HG03469 (cell line): ENCODE measurements at regions not wholly inside any gene's neighbourhood (a gene's known extent, or its start where the extent isn't known, plus 50 kb on each side); places are given as distances from the start of the nearest gene placed in this dataset.
"Not testable (repeated sequence)": the region's sequence is repeated elsewhere in the genome, so short reads cannot be mapped to it uniquely, and the experiment has no call there.

Experiments used
- ATAC-seq: cut with Tn5 transposase; IDR thresholded peaks from one replicate; pipeline ENCODE4 v1.9.1; 2021; ENCODE audit warnings: mild to moderate bottlenecking, moderate library complexity, moderate number of reproducible peaks; ENCODE audit not compliant: unreplicated experiment

DNA sequence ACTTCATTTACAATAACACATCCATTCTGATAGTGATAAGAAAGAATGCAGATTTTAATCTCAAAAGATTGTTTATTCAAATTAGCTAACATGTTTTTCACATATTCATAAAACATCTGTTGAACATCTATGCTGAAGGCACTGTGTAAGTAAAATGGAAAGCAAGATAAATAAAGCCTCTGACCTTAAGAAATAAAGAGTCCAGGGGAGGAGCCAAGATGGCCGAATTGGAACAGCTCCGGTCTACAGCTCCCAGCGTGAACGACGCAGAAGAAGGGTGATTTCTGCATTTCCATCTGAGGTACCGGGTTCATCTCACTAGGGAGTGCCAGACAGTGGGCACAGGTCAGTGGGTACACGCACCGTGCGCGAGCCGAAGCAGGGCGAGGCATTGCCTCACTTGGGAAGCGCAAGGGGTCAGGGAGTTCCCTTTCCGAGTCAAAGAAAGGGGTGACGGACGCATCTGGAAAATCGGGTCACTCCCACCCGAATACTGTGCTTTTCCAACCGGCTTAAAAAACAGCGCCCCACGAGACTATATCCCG is 336.5 kb downstream of the CETN3 start:
- ATAC-seq = not testable (repeated sequence)

DNA sequence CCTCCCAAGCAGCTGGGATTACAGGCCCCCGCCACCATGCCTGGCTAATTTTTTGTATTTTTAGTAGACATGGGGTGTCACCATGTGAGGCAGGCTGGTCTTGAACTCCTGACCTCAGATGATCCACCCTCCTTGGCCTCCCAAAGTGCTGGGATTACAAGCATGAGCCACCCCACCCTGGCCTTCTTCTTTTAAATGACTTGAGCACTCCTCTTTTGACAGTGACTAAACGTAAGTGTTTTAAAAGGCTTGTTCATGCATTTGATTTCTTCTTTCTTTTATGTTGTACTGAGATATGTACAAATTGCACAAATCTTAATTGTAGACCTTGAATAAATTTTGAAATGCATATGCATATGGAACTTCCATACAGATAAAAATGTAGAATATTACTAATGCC is 337.9 kb downstream of the CETN3 start:
- ATAC-seq = no peak

DNA sequence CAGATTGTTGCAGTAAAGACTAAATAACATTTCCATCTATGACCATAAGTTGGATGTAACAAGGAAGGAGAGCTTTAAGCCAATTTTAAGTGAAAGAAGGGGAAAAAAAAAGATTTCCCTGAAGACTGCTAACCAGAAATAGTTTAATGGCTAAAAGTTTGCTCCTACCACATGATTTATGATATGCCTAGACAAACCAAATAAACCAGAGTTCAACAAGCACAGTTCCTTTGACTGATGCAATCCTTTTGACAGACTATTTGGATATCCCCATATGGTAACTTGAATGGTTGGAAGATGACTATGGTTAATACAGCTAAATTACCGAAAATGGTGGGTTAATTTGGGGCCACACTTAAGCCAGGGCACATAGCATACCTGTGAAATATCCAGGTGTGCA is 338.5 kb downstream of the CETN3 start:
- no peak for ATAC-seq

DNA sequence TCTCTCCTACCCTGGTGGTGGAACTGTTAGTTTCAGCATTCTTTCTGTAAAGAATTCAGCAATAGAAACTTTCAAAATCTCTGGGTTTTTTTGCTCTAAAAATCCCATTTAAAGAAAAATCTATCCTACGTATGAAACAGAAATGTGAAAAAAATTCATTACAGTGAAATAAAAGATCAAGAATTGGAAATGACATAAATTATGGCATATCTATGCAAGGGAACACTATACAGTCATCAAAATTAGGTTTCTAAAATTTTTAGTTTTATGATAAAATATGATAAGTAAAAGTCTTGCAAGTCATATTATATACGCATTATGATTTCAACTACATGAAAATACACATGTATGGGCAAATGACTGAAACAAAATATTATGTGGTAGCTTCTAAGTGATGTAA is 342.6 kb downstream of the CETN3 start:
- no peak for ATAC-seq

DNA sequence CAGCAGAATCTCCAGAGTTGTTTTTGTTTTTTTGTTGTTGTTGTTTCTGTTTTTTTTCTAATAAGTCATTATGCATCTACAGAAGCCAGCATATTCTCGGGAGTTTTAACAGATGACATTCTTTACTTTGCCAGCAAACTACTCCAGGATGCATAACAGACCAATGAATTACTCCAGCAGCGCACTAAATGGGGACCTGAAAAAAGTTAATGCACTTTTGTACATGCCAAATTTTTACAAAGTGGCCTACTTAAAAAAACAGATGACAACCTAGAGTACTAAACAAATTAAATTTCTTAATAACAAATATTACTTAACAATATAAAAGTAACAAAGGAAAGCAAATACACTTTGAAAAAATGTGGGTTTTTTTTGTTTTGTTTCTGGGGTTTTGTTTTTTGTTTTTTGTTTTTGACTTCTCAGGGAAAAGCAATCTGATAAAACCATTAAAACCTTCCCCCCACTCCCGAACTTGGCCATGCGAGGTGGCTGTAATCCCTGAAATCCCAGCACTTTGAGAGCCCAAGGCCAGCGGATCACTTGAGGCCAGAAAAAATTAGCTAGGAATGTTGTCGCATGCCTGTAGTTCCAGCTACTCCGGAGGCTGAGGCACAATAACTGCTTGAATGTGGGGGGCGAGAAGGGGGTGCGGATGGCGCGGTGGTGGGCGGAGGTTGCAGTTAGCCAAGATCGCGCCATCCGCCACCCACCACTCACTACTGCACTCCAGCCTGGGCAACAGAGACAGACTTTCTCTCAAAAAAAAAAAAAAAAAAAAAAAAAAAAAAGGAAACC is 352.4 kb downstream of the CETN3 start:
- ATAC-seq = no peak

DNA sequence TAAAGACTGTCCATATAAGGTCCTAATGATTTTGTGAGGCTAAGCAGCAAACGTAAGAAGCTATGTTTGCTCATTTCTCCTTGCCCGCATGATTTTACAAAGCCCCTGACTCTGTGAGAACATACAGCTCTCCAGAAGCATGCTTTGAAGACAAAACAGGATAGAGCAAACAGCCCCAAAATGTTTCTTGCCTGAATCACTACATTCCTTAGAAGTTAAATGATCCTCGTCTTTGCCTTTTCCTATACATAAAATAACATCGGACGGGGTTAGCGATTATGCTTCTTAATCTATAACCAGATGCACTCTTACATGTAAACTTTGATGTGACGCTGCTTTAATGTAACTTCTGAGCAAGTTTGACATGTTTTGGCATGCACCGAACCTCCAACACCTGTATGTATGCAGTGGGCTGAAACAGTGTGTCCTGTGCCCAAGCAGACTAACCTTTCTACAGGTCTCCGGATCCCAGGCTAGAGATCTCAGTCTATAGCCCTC is 353.7 kb downstream of the CETN3 start:
- ATAC-seq = no peak

DNA sequence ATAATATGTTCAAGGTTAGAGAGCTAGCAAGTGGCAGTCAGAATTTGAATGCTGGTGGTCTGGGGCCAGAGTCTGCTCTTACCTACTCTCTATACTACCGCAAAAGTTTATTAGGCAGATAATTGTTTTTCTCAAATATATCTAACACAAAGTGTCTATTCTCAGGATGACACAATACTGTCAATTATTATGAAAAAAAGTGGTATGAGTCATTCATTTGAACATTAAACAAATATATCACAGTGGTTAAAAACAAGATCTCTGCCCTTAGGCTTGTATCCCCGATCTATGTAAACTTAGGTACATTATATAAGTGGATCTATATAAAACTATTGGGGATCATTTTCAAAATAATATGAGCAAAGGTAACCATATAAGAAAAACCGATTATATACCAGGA is 354.9 kb downstream of the CETN3 start:
- no peak for ATAC-seq

DNA sequence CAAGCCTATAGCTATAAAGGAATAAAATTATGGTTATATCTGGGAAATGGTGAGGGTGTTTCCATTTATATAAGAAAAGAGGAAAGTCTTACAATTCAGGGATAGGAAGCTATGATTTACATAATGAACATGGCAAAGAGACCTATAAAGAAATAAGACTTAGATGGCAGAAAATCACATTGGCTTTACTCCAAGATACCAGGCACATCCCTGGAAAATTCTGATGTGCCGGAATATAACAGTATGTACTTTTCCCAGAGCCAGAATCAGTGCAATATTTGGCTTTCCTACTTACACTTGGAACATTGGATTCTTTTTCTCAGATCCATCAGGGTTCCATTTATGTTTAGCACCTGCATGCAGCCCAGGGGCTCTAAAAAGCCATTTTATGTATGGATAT is 357.8 kb downstream of the CETN3 start:
- no peak for ATAC-seq

DNA sequence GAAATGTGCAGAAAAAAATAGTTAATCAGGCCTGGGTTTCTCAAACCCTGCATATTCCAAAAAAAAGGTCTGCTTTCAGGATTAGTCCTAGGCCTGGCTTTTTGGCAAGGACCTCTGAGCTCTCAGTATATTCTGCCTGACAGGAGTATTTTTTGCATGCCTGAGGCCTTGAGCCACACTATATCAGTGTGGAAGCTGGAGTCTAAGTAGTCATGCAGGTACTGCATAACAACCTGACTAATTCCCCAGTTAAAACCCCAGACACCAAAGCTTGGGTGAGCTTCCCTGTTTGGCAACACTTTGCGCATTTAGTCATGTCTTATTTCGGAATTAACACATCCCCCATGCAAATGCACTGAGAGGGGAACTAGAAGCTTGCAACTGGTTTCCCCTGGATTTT is 359.5 kb downstream of the CETN3 start:
- ATAC-seq = no peak

DNA sequence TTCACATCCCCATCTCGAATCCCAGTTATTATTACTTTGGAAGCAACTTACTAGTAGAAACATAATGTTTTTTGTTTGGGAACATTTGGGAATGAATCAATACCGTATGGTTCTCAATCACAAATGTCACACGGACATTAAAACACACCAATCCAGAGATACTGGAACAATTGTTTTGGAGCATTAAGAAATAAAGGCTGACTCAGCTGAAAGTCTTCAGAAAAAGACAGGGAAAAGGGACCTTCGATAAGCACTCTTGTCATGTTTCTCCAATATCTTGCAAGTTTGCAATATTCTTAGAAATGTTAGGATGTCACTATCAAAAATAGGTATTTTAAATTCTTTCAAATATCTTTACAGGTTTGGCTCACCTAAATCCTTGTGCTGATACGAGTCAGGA is 362.4 kb downstream of the CETN3 start:
- ATAC-seq = no peak

DNA sequence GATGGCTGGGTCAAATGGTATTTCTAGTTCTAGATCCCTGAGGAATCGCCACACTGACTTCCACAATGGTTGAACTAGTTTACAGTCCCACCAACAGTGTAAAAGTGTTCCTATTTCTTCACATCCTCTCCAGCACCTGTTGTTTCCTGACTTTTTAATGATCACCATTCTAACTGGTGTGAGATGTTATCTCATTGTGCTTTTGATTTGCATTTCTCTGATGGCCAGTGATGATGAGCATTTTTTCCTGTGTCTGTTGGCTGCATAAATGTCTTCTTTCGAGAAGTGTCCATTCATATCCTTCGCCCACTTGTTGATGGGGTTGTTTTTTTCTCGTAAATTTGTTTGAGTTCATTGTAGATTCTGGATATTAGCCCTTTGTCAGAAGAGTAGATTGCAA is 369.5 kb downstream of the CETN3 start:
- ATAC-seq = not testable (repeated sequence)

DNA sequence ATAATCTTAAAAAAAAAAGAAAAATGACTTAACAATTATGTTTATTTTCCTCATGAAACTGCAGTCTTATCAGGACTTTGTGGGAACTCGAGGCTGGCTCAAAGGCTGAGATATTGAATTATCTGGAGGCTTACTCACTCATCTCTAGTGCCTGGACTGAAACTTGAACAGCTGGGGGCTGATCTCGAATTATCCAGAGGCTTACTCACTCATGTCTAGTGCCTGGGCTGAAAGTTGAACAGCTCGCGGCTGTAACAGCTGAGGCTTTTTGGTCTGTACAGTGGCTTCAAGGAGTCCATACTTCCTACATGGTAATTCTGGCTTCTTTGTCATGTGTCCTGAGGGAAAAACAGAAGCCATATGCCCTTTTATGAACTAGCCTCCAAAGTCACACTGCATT is 371.9 kb downstream of the CETN3 start:
- ATAC-seq = no peak

DNA sequence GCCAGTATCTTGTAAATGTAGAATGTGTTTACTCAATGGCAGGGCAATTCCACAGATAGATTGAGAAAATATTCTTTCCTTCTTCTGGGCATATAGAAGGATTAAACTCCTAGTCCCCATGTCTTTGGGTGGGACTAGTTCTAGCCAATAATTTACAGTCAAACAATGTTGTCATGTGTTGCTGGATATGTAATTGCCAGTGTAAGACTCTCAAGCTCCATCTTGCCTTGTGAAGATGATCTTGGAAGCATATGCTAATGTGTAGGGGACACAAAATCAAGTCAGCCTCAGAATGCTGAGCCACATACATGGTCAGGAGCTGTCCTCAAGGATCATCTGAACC is 386.9 kb downstream of the CETN3 start:
- ATAC-seq = no peak

DNA sequence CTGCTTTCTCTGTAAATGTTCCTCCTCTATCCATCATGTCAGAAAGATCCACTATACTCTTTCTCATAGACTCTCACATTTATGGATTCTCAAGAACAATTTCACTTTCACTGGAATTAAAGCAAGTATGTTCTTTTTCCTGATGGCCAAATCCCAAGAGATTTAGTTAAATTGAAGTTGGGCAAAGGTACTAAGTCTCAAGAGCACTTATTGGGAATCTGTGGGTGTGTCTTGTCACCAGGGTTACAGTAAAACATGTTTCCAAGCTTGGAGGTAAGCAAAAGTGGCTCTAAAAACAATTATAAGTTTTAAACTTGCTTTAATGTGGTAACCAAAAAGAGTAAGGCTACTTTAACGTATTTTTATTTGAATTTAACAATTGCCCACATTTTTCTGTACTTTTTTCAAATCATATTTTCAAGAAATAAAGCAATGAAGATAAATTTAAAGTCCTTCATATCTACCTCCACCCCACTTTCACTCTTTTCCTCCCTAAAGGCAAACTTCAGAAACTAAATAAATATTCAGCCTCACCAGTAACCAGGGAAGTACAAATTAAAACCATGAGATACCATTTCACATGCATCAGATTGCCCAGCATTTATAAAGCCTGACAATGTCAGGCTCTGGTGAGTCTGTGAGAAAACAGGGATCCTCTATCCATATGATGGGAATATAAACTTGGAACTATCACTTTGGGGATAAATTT is 387.4 kb downstream of the CETN3 start:
- no peak for ATAC-seq

DNA sequence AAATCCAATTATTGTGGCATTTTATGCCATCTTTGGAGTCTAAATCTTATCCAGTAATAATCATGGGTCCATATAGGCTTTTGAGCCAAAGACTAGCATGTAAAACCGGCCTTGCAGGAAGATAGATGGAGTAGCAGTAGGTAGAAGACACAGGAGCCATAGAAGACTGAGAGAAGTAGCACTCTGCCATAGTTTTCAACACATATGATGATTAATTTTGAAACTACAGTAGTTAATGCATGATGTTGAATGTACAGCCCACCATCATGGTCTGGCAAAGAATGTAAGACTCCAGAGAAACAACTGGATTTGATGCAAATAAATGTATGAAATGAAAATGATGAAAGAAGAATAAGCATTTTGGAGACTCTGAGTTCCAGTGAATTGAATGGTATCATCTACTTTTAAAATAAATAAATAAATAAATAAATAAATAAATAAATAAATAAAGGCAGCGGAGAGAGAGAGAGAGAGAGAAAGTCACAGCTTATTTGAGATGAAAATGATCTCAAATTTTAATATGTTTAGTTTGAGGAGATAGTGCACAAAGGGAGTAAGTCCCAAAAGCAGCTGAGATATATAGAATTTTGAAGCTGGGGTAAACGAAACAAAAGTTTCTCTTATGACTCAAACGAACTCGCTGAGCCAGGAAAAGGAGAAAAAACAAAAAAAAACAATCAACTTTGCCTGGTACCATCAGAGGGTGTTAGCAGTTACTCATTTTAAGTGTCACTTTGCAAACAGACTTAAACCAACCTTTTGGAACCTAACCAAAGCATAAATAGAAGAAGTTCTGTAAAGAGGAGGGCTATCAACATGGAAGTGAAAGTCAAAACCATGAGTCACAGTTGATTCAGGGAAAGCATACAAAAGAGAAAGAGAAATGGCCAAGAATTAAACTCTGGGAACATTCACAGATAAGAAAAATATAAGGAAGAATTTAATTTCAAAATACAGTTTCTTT is 388.7 kb downstream of the CETN3 start:
- peak; percentile 97 for ATAC-seq

DNA sequence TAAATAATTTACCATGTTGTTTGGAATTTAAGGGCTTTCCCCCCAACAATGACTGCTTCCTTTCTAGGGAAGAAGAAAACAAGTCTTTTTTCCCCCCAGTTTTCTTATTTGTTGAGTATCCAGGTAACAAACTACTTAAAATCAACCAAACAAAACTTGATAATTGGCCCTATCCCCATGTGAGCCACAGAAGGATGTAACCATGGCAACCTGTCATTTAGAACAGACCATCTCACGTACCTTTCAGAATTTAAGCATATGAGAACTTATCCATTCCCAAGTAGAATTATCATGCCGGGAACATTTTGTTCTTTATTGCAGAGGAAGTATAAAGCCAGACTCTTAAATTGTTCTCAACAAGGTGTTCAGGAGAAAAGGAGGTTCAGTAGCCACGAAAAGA is 392.3 kb downstream of the CETN3 start:
- no peak for ATAC-seq

DNA sequence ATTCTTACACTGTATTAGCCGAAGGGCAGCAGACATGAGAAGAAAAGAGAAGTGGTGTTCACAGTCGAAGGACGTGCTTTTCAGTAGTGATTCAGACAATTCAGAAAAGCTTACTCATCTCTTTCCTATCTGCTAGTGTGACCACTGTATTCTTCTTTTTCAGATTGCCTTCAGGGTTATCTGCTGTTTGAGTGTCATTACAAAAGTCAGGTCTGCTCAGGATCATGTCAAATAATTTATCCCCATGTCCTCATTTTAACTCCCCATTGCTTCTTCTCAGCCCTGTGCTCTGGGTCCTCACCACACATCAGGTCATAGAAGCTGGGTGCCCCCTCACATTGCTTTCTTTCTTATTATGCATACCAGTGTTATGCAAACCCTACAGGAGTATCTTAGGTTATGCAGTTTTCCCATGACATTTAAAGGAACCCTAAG is 394.0 kb downstream of the CETN3 start:
- peak; percentile 87 for ATAC-seq

DNA sequence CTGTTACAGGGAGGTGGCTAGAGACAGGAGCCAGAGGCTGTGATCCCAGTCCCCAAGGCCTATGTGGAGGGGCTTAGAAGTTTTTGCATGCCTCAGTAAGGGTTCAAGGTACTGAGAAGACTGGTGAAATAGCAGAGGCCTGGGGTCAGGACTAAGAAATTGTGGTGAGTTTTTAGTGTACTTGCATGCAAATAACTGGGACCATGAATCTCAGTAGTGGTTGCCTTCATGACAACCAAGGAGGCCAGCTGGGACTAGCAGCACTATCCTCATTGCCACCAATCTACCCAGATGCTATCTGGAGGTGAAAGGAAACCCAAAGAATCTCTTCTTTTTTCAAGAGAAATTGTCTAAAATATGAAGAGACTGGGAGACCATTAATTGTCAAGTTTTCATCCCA is 395.1 kb downstream of the CETN3 start:
- peak; percentile 53 for ATAC-seq

DNA sequence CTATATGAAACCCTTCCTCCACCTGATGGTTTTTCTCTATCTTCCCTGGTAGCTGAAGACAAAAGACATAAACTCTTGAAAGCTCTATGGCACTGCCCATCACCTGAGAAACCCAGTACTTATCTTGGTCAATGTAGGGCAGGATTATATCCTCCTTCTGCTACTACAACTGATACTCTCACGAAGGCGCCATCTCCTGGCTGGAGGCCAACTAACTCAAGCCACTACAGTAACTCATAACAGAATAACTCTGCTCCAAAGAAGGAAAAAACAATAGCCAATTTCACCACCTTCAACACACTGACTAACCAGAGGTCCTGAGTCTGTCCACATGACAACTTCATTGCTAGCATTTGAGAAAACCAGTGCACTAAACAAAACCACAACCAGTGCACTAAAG is 409.2 kb downstream of the CETN3 start:
- no peak for ATAC-seq

DNA sequence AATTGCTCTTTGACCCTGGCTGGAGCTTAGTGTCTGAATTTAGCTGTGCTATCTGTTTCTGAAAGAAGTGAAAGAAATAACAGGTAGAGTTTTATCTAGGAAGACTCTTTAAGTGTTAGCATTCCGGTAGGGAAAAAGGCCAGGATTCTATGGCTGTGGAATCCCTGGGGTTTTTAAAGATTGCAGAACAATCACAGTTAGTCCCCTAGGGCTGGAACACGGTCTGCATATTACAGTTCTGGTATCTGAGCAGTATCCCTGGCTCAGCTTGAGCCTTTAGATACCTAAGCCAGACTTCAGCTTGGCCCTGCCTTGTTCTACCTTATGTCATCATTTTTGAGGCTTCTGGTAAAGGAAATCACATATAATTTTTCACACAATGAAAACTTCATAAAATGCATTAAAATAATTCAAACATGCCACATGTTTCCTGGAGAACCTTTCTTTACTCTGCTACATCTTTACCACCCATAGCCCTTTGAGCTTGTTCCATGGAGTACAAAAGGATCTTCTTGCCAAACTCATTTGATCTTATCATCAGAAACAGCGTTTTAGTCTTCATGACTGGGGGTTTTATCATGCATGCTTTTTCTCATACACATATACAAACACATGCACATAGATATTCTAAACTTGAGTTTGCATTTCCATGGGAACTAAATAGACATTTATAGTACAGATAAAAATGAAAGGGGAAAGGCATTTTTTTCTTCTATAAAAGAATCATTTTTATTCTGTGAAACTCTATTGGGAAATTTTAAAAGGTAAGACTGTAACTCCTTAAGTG is 410.8 kb downstream of the CETN3 start:
- ATAC-seq = no peak
